Keratinocyte (primary cell): ENCODE measurements at regions not wholly inside any gene's neighbourhood (a gene's known extent, or its start where the extent isn't known, plus 50 kb on each side); places are given as distances from the start of the nearest gene placed in this dataset.
A peak's percentile ranks its signal among the peaks of the same experiment; 100 is the strongest.
"Not testable (repeated sequence)": the region's sequence is repeated elsewhere in the genome, so short reads cannot be mapped to it uniquely, and the experiment has no call there.

Experiments used
- DNase-seq: peaks from one replicate; pipeline ENCODE4 v3.0.0-alpha.2; 2011; ENCODE audit warnings: low read depth, missing footprints, low spot score
- FAIRE-seq: peaks from 2 replicates; lab custom pipeline; 2011; peaks lifted over from hg19 to GRCh38; lab: Jason Lieb, UNC
- H2AFZ ChIP-seq: 2 replicates; pipeline ENCODE4 v1.6.0; 2012; ENCODE audit warnings: low read length, control low read depth, inconsistent platforms; ENCODE audit not compliant: control insufficient read depth
- H3K27ac ChIP-seq: 2 replicates; pipeline ENCODE4 v1.5.1; 2011; ENCODE audit warnings: low read length; ENCODE audit not compliant: control insufficient read depth, insufficient read depth
- H3K27me3 ChIP-seq: 3 replicates; pipeline ENCODE4 v1.6.0; 2011; ENCODE audit warnings: low read length; ENCODE audit not compliant: control insufficient read depth, insufficient read depth; ENCODE audit errors: extremely low read depth
- H3K36me3 ChIP-seq, 2 experiments: 2 replicates in 1 of 2; 3 replicates in 1 of 2; pipeline ENCODE4 v1.5.1; 2011; ENCODE audit warnings: low read length in 2 of 2, mild to moderate bottlenecking in 1 of 2; ENCODE audit not compliant: control insufficient read depth in 2 of 2, insufficient read depth in 2 of 2; ENCODE audit errors: extremely low read depth in 1 of 2
- H3K4me1 ChIP-seq: 3 replicates; pipeline ENCODE4 v1.5.1; 2011; ENCODE audit warnings: low read length; ENCODE audit not compliant: control insufficient read depth, insufficient read depth; ENCODE audit errors: extremely low read depth
- H3K4me2 ChIP-seq: 3 replicates; pipeline ENCODE4 v1.6.0; 2011; ENCODE audit warnings: low read depth, low read length; ENCODE audit not compliant: control insufficient read depth, insufficient read depth; ENCODE audit errors: extremely low read depth
- H3K4me3 ChIP-seq, 3 experiments: fragments of 200-600 bp in 1 of 3; sonication (generic) in 1 of 3; 2 replicates in 2 of 3; 3 replicates in 1 of 3; pipeline ENCODE4 v1.5.1; 2011 to 2016; ENCODE audit warnings: low read length in 3 of 3, mild to moderate bottlenecking in 3 of 3, control low read depth in 2 of 3, inconsistent platforms in 1 of 3, low read depth in 1 of 3, mixed read lengths in 1 of 3, mixed run types in 1 of 3, moderate library complexity in 1 of 3; ENCODE audit not compliant: control insufficient read depth in 2 of 3, insufficient read depth in 2 of 3; ENCODE audit errors: extremely low read depth in 1 of 3
- H3K79me2 ChIP-seq: 2 replicates; pipeline ENCODE4 v1.6.0; 2012; ENCODE audit warnings: low read length; ENCODE audit not compliant: control insufficient read depth, insufficient read depth
- H3K9ac ChIP-seq: 3 replicates; pipeline ENCODE4 v1.6.0; 2011; ENCODE audit warnings: low read length; ENCODE audit not compliant: control insufficient read depth, insufficient read depth; ENCODE audit errors: extremely low read depth
- H3K9me1 ChIP-seq: 3 replicates; pipeline ENCODE4 v1.6.0; 2011; ENCODE audit warnings: low read length; ENCODE audit not compliant: control insufficient read depth, insufficient read depth; ENCODE audit errors: extremely low read depth
- H3K9me3 ChIP-seq: 2 replicates; pipeline ENCODE4 v1.5.1; 2012; ENCODE audit warnings: low read depth, low read length; ENCODE audit not compliant: control insufficient read depth
- H4K20me1 ChIP-seq: 3 replicates; pipeline ENCODE4 v1.6.0; 2011; ENCODE audit warnings: low read length; ENCODE audit not compliant: control insufficient read depth, insufficient read depth; ENCODE audit errors: extremely low read depth
- EZH2 ChIP-seq: IDR thresholded peaks from one replicate; pipeline ENCODE4 v1.6.1; 2012; ENCODE audit warnings: inconsistent platforms, mild to moderate bottlenecking, low read length, moderate library complexity
- dilution Hi-C: fragments of 300-500 bp; cut with MboI; formaldehyde crosslinking; loops from one replicate; pipeline ENCODE4 v1.7.0; 2020; ENCODE audit warnings: low sequenced_read_pairs; ENCODE audit not compliant: extremely low pct_ligation_motif_present
- TF ChIP-seq, protein P1 (sequence below), 3 experiments: IDR thresholded peaks in 1 of 3; conservative IDR thresholded peaks in 1 of 3; optimal IDR thresholded peaks in 1 of 3; 2 replicates in 2 of 3; 3 replicates in 1 of 3; pipeline versions ENCODE3 to v1.5.1; 2011; ENCODE audit warnings: low read length in 3 of 3, mild to moderate bottlenecking in 3 of 3, moderate library complexity in 2 of 3, control low read depth in 1 of 3, inconsistent platforms in 1 of 3; ENCODE audit not compliant: insufficient read depth in 2 of 3; ENCODE audit errors: extremely low read depth in 1 of 3

DNA sequence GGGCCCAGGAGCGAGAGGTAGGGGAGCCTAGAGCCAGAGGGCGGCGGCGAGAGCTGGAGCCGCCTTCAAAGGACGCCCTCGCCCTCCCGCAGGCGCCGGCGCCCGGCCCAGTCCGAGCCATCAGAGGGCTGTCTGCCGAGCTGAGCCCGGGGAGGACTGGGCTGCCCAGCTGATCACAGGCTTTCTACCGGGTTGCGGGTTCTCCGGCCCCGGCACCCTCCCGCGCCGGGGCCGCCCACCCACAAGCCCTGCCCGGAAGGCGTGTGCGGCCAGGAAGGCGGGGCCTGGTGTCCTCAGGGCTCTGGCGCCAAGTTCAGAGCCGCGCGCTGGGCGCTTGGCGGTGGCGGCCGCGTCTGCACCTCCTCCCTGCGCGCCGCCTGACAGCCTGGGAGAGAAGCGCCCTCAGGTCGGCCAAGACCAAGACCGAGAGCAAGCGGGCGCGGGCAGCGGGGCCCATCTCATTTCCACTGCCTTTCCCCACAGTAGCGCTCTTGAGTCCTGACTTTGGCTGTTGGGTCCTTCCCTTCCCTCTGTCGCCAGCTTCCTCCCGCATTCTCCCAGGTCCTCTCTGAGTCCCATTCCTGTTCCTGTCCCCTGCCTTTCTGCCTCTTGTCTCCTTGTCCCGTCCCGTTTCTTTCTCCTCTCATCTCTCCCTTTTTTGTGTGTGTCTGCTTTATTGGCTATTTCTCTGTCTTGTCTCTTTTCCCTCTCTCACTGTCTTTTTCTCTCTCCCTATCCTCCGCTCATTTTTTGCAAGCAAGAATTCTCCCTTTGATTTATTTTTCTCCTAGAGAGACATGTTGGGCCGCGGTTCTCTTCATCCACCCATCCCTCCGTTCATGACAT lies 60.6 kb upstream of the MSMB start:
- Histone ChIP-seq H3K4me2 (peak overlapping the region; percentile 100), H3K9me1 (no peaks in the 10 kb centered on the region), H3K4me3 (peak overlapping the region; percentile 33 to 84 (median 57)), H3K36me3 (no peaks in the 10 kb centered on the region), H3K27me3 (peaks cover 15% of the 10 kb centered on the region), H4K20me1 (no peaks in the 10 kb centered on the region), H3K79me2 (no peaks in the 10 kb centered on the region), H3K4me1 (peaks cover 6% of the 10 kb centered on the region), H3K9ac (peak overlapping the region; percentile 33), H3K9me3 (no peaks in the 10 kb centered on the region), H3K27ac (no peak overlapping the region), H2AFZ (peak overlapping the region; percentile 97)
- dilution Hi-C loops, result no loop called here
- TF ChIP-seq EZH2, result peak; percentile 71
- TF ChIP-seq, protein P1, sequence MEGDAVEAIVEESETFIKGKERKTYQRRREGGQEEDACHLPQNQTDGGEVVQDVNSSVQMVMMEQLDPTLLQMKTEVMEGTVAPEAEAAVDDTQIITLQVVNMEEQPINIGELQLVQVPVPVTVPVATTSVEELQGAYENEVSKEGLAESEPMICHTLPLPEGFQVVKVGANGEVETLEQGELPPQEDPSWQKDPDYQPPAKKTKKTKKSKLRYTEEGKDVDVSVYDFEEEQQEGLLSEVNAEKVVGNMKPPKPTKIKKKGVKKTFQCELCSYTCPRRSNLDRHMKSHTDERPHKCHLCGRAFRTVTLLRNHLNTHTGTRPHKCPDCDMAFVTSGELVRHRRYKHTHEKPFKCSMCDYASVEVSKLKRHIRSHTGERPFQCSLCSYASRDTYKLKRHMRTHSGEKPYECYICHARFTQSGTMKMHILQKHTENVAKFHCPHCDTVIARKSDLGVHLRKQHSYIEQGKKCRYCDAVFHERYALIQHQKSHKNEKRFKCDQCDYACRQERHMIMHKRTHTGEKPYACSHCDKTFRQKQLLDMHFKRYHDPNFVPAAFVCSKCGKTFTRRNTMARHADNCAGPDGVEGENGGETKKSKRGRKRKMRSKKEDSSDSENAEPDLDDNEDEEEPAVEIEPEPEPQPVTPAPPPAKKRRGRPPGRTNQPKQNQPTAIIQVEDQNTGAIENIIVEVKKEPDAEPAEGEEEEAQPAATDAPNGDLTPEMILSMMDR (optimal IDR thresholded peaks at IDR 0.05 in 1 of 3, IDR thresholded peaks at IDR 0.05 in 1 of 3, conservative IDR thresholded peaks at IDR 0.05 in 1 of 3; ENCODE audit: extremely low read depth in 1 of 3, insufficient read depth in 2 of 3, low read length in 3 of 3), result no peak
- DNase-seq (no peak), FAIRE-seq (no peak)

DNA sequence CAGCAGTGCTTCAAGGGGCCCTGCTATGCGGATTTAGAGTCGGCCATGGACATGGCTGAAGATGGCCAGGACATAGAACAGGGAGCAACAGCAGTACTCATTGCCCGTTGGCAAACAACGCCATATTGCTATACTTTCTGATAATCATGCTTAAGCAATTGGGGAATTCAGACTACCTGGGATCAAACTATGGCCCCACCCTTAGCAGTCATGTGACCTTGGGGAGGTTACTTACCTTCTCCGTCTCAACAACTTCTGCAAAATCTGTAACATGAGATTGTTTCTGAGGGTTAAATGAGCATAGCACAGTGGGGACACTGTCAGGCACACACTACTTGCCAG lies 62.1 kb upstream of the MSMB start:
- H3K27me3 ChIP-seq, result peaks cover 15% of the 10 kb centered on the region
- DNase-seq, H3K4me3 ChIP-seq, H4K20me1 ChIP-seq, FAIRE-seq, H3K4me1 ChIP-seq, H3K36me3 ChIP-seq, H3K9ac ChIP-seq, H3K4me2 ChIP-seq, H3K79me2 ChIP-seq, dilution Hi-C loops, H3K9me1 ChIP-seq, H3K9me3 ChIP-seq, H2AFZ ChIP-seq, H3K27ac ChIP-seq: not testable (repeated sequence)

DNA sequence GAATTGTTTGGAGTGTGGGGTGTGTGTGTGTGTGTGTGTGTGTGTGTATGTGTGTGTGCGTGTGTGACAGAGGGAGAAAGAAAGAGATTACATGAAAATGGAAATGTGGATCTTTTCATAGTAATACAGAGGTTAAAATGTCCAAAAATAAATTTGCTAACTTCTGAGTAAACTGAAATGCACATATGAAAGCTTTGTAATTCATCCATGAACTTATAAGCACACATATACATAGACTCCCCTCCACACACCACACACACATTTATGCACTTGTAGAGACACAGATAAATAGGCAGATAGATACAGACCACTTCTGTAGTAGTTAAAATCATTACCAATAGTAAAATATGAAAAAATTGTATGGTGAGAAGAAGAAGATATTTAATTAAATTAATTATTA lies 108.2 kb upstream of the MSMB start:
- H3K9ac ChIP-seq, H4K20me1 ChIP-seq, H3K4me2 ChIP-seq, H3K36me3 ChIP-seq, H3K9me1 ChIP-seq, H2AFZ ChIP-seq, H3K27ac ChIP-seq, H3K4me1 ChIP-seq, H3K4me3 ChIP-seq, H3K9me3 ChIP-seq, FAIRE-seq, H3K79me2 ChIP-seq, DNase-seq, dilution Hi-C loops, H3K27me3 ChIP-seq: not testable (repeated sequence)

DNA sequence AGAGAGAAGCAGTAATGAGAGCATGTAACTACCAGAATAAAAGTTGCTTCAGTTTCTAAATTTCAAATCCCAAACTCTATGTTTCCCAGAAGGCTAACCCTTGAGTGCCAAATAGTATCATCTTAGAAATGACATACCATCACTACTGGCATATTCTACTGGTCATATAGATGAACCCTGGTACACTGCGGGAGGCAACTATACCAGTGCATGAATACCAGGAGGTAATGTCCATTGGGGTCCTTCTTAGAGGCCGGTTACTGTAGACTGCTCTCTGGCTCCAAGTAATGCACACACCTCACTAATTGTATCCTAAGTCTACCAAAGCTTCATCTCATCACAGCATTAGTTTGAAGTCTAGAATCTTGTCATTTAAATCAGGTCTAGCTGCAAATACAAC lies 108.6 kb upstream of the MSMB start:
- DNase-seq, dilution Hi-C loops: not testable (repeated sequence)

More for the DNA sequence above, 108.6 kb upstream of the MSMB start:
- H3K4me1 ChIP-seq, FAIRE-seq, H3K79me2 ChIP-seq, H4K20me1 ChIP-seq, H3K4me3 ChIP-seq, H3K9ac ChIP-seq, H3K4me2 ChIP-seq, H3K9me1 ChIP-seq, H3K36me3 ChIP-seq, H3K27ac ChIP-seq, H2AFZ ChIP-seq, H3K9me3 ChIP-seq, H3K27me3 ChIP-seq: not testable (repeated sequence)
